ENCODE measurements at regions not wholly inside any gene's neighbourhood (a gene's known extent, or its start where the extent isn't known, plus 50 kb on each side); places are given as distances from the start of the nearest gene placed in this dataset.

GRCh38 chr1:234531151-234531635, 52.2 kb upstream of the TARBP1 start:
- TF ChIP-seq POLR2AphosphoS5 (IDR thresholded peaks at IDR 0.05; ENCODE audit: borderline replicate concordance, low read depth, low read length) (no peak), EZH2 (IDR thresholded peaks at IDR 0.05) (no peak)

All from SK-N-MC (cell line).